GM12878 (cell line): ENCODE measurements at regions not wholly inside any gene's neighbourhood (a gene's known extent, or its start where the extent isn't known, plus 50 kb on each side); places are given as distances from the start of the nearest gene placed in this dataset.

Source experiments
- ATAC-seq: fragments of 200-7000 bp; cut with Tn5 transposase; 3 replicates; pipeline ENCODE4 v1.9.1; 2020; ENCODE audit warnings: mild to moderate bottlenecking, moderate library complexity
- BruUV-seq: library from RNA; stranded (reverse); fragments of 400-500 nt; replicated peaks from 2 replicates; lab custom pipeline; 2021; lab: Mats Ljungman, UMichigan
- CTCF ChIA-PET: fragments of 300-600 bp; sonication (Branson Sonifier 250); formaldehyde crosslinking; extraction: SDS; loops from one replicate; lab custom pipeline; 2021; ENCODE audit warnings: inconsistent platforms; lab: Yijun Ruan, JAX
- POLR2A ChIA-PET: fragments of 350-600 bp; formaldehyde crosslinking; extraction: SDS; loops from one replicate; lab custom pipeline; 2021; ENCODE audit warnings: inconsistent platforms; lab: Charles Lee
- RAD21 ChIA-PET: fragments of 300-600 bp; sonication (Branson Sonifier 250); formaldehyde crosslinking; loops from one replicate; lab custom pipeline; 2023; ENCODE audit warnings: antibody characterized with exemption; ENCODE audit not compliant: unreplicated experiment; lab: Charles Lee
- SMC1A ChIA-PET: fragments of 300-600 bp; sonication (Branson Sonifier 250); formaldehyde crosslinking; loops from one replicate; lab custom pipeline; 2023; ENCODE audit not compliant: unreplicated experiment, uncharacterized antibody; lab: Charles Lee
- DNase-seq: peaks from one replicate; pipeline ENCODE4 v3.0.0-alpha.2; 2011; ENCODE audit warnings: low read depth, low spot score
- FAIRE-seq: peaks from 3 replicates; lab custom pipeline; 2011; peaks lifted over from hg19 to GRCh38; lab: Jason Lieb, UNC
- H2AFZ ChIP-seq: 2 replicates; pipeline ENCODE4 v1.6.0; 2011; ENCODE audit warnings: low read depth, low read length, control low read depth; ENCODE audit not compliant: control insufficient read depth
- H3K27ac ChIP-seq: 2 replicates; pipeline ENCODE4 v1.5.1; 2011; ENCODE audit warnings: control low read depth; ENCODE audit not compliant: control insufficient read depth, insufficient read depth
- H3K27me3 ChIP-seq, 2 experiments: replicated peaks in 1 of 2; 2 replicates each; pipeline versions ENCODE4 v1.6.0 to v1.6.1; 2011; ENCODE audit warnings: low read length in 1 of 2; ENCODE audit not compliant: control insufficient read depth in 2 of 2, insufficient read depth in 2 of 2
- H3K36me3 ChIP-seq, 2 experiments: 2 replicates each; pipeline ENCODE4 v1.5.1; 2011; ENCODE audit warnings: low read length in 1 of 2; ENCODE audit not compliant: control insufficient read depth in 2 of 2, insufficient read depth in 2 of 2
- H3K4me1 ChIP-seq: 2 replicates; pipeline ENCODE4 v1.6.1; 2011; ENCODE audit warnings: mild to moderate bottlenecking, low read length, moderate library complexity, mixed read lengths; ENCODE audit not compliant: control insufficient read depth, insufficient read depth
- H3K4me2 ChIP-seq: 2 replicates; pipeline ENCODE4 v1.6.0; 2011; ENCODE audit warnings: control low read depth; ENCODE audit not compliant: control insufficient read depth, insufficient read depth
- H3K4me3 ChIP-seq: fragments of 200-600 bp; sonication (generic); 2 replicates; pipeline ENCODE4 v1.5.1; 2016
- H3K79me2 ChIP-seq: 2 replicates; pipeline ENCODE4 v1.6.0; 2011; ENCODE audit warnings: low read length; ENCODE audit not compliant: control insufficient read depth, insufficient read depth
- H3K9ac ChIP-seq: 2 replicates; pipeline ENCODE4 v1.8.0; 2011; ENCODE audit warnings: low read length, control low read depth, mixed read lengths; ENCODE audit not compliant: control insufficient read depth, insufficient read depth
- H3K9me3 ChIP-seq: replicated peaks from 3 replicates; pipeline ENCODE4 v1.5.1; 2011; ENCODE audit warnings: mild to moderate bottlenecking, low read length; ENCODE audit not compliant: control insufficient read depth, insufficient read depth
- H4K20me1 ChIP-seq: 2 replicates; pipeline ENCODE4 v1.6.0; 2011; ENCODE audit not compliant: control insufficient read depth, insufficient read depth
- CBFB ChIP-seq: IDR thresholded peaks from 2 replicates; pipeline ENCODE4 v1.6.1; 2016; ENCODE audit warnings: antibody characterized with exemption, low read depth
- CEBPB ChIP-seq, 2 experiments: fragments of 150-350 bp in 1 of 2; IDR thresholded peaks; 2 replicates each; pipeline ENCODE4 v1.6.1; 2012 to 2014; ENCODE audit warnings: low read depth in 2 of 2, low read length in 2 of 2, borderline replicate concordance in 1 of 2, inconsistent platforms in 1 of 2
- EED ChIP-seq: sonication (generic); IDR thresholded peaks from 2 replicates; pipeline ENCODE4 v1.6.1; 2016; ENCODE audit warnings: antibody characterized with exemption, low read depth
- EZH2 ChIP-seq: IDR thresholded peaks from 2 replicates; pipeline ENCODE4 v1.6.1; 2012; ENCODE audit warnings: low read depth, mild to moderate bottlenecking, control low read depth, inconsistent platforms, low read length, borderline replicate concordance; ENCODE audit not compliant: control insufficient read depth
- MTA2 ChIP-seq: fragments of 450-650 bp; IDR thresholded peaks from 2 replicates; pipeline ENCODE4 v1.6.1; 2016; ENCODE audit warnings: low read depth, mild to moderate bottlenecking, moderate library complexity
- NFIC ChIP-seq: IDR thresholded peaks from 2 replicates; pipeline ENCODE4 v1.6.1; 2012; ENCODE audit warnings: low read depth, mild to moderate bottlenecking, inconsistent platforms, low read length, moderate library complexity
- NFYA ChIP-seq: IDR thresholded peaks from 2 replicates; pipeline ENCODE4 v1.6.1; 2011; ENCODE audit warnings: low read depth, mild to moderate bottlenecking, low read length, improper control_type of control experiment, borderline replicate concordance
- NKRF ChIP-seq: fragments of 450-650 bp; conservative IDR thresholded peaks from 2 replicates; pipeline ENCODE4 v1.6.1; 2017; ENCODE audit warnings: mild to moderate bottlenecking, moderate library complexity
- NR2C1 ChIP-seq: fragments of 450-650 bp; IDR thresholded peaks from 2 replicates; pipeline ENCODE4 v1.6.1; 2017; ENCODE audit warnings: antibody characterized with exemption, mild to moderate bottlenecking, moderate library complexity
- PAX8 ChIP-seq: fragments of 450-650 bp; IDR thresholded peaks from 2 replicates; pipeline ENCODE4 v1.6.1; 2017; ENCODE audit warnings: mild to moderate bottlenecking, moderate library complexity
- POLR2AphosphoS2 ChIP-seq: IDR thresholded peaks from 2 replicates; pipeline ENCODE4 v1.6.1; 2011; ENCODE audit warnings: low read depth, mild to moderate bottlenecking, low read length, improper control_type of control experiment, moderate library complexity
- RB1 ChIP-seq: fragments of 450-650 bp; formaldehyde crosslinking; IDR thresholded peaks from 2 replicates; pipeline ENCODE4 v1.6.1; 2017; ENCODE audit warnings: mild to moderate bottlenecking, borderline replicate concordance
- RUNX3 ChIP-seq: IDR thresholded peaks from 2 replicates; pipeline ENCODE4 v1.6.1; 2012; ENCODE audit warnings: low read length, inconsistent platforms
- SMARCA5 ChIP-seq: fragments of 450-650 bp; IDR thresholded peaks from 2 replicates; pipeline ENCODE4 v1.6.1; 2017; ENCODE audit warnings: mild to moderate bottlenecking
- ZBED1 ChIP-seq: IDR thresholded peaks from 2 replicates; pipeline ENCODE4 v1.6.1; 2016; ENCODE audit warnings: borderline replicate concordance
- ZNF274 ChIP-seq: IDR thresholded peaks from one replicate; pipeline ENCODE4 v1.8.0; 2011; ENCODE audit not compliant: insufficient read length, insufficient read depth
- WGBS: methylation state at CpG from one replicate; pipeline ENCODE4 v1.1.6; 2016; ENCODE audit warnings: low lambda C conversion rate; ENCODE audit not compliant: insufficient replicate concordance, insufficient coverage; ENCODE audit errors: missing lambda C conversion rate; 5-methylcytosine and 5-hydroxymethylcytosine counted together
- in situ Hi-C: fragments of 300-500 bp; cut with MboI; formaldehyde crosslinking; loops from 9 replicates; pipeline ENCODE4 v1.14.3; 2018; ENCODE audit warnings: mixed read lengths
- intact Hi-C: fragments of 100-400 bp; cut with micrococcal nuclease; formaldehyde crosslinking; loops from one replicate; pipeline ENCODE4 v1.14.2; 2022; ENCODE audit not compliant: unreplicated experiment
- TF ChIP-seq, protein P1 (sequence below), 3 experiments: IDR thresholded peaks in 2 of 3; conservative IDR thresholded peaks in 1 of 3; 2 replicates each; pipeline ENCODE4 v1.5.1; 2011; ENCODE audit warnings: low read depth in 3 of 3, low read length in 3 of 3, mild to moderate bottlenecking in 3 of 3, control low read depth in 2 of 3, moderate library complexity in 2 of 3, inconsistent platforms in 1 of 3, mixed read lengths in 1 of 3; ENCODE audit not compliant: control insufficient read depth in 2 of 3, insufficient read depth in 1 of 3; ENCODE audit errors: extremely low read depth in 1 of 3
- TF ChIP-seq, protein P2 (sequence below): fragments of 450-650 bp; IDR thresholded peaks from 2 replicates; pipeline ENCODE4 v1.6.1; 2018; ENCODE audit warnings: borderline replicate concordance, mild to moderate bottlenecking; ENCODE audit not compliant: partially characterized antibody

GRCh38 chr11:70885281-70886231 lies 366.8 kb downstream of the SHANK2 start:
- TF ChIP-seq ZNF274: no peak
- no peak for TF ChIP-seq MTA2
- TF ChIP-seq, protein P1, sequence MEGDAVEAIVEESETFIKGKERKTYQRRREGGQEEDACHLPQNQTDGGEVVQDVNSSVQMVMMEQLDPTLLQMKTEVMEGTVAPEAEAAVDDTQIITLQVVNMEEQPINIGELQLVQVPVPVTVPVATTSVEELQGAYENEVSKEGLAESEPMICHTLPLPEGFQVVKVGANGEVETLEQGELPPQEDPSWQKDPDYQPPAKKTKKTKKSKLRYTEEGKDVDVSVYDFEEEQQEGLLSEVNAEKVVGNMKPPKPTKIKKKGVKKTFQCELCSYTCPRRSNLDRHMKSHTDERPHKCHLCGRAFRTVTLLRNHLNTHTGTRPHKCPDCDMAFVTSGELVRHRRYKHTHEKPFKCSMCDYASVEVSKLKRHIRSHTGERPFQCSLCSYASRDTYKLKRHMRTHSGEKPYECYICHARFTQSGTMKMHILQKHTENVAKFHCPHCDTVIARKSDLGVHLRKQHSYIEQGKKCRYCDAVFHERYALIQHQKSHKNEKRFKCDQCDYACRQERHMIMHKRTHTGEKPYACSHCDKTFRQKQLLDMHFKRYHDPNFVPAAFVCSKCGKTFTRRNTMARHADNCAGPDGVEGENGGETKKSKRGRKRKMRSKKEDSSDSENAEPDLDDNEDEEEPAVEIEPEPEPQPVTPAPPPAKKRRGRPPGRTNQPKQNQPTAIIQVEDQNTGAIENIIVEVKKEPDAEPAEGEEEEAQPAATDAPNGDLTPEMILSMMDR (IDR thresholded peaks at IDR 0.05 in 2 of 3, conservative IDR thresholded peaks at IDR 0.05 in 1 of 3; ENCODE audit: control insufficient read depth in 2 of 3, extremely low read depth in 1 of 3, insufficient read depth in 1 of 3, low read depth in 3 of 3, low read length in 3 of 3): no peak
- TF ChIP-seq CEBPB (IDR thresholded peaks at IDR 0.05; ENCODE audit: borderline replicate concordance in 1 of 2, low read depth in 2 of 2, low read length in 2 of 2): no peak
- no peak for TF ChIP-seq ZBED1
- TF ChIP-seq EZH2: no peak
- TF ChIP-seq RB1: no peak
- TF ChIP-seq, protein P2, sequence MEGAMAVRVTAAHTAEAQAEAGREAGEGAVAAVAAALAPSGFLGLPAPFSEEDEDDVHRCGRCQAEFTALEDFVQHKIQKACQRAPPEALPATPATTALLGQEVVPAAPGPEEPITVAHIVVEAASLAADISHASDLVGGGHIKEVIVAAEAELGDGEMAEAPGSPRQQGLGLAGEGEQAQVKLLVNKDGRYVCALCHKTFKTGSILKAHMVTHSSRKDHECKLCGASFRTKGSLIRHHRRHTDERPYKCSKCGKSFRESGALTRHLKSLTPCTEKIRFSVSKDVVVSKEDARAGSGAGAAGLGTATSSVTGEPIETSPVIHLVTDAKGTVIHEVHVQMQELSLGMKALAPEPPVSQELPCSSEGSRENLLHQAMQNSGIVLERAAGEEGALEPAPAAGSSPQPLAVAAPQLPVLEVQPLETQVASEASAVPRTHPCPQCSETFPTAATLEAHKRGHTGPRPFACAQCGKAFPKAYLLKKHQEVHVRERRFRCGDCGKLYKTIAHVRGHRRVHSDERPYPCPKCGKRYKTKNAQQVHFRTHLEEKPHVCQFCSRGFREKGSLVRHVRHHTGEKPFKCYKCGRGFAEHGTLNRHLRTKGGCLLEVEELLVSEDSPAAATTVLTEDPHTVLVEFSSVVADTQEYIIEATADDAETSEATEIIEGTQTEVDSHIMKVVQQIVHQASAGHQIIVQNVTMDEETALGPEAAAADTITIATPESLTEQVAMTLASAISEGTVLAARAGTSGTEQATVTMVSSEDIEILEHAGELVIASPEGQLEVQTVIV: no peak
- TF ChIP-seq CBFB: no peak
- no peak for TF ChIP-seq POLR2AphosphoS2
- no peak for TF ChIP-seq NFYA
- no peak for TF ChIP-seq SMARCA5
- TF ChIP-seq EED: no peak
- no peak for TF ChIP-seq PAX8
- no peak for TF ChIP-seq NKRF
- TF ChIP-seq NR2C1: no peak
- no peak for TF ChIP-seq NFIC
- TF ChIP-seq RUNX3: no peak
- in situ Hi-C loops (no loop called here), intact Hi-C loops (no loop called here)
- BruUV-seq: no TSS peak
- Histone ChIP-seq H3K4me3 (no peak overlapping the region), H3K36me3 (no peaks in the 10 kb centered on the region), H2AFZ (no peak overlapping the region), H3K4me2 (no peak overlapping the region), H3K9me3 (no peaks in the 10 kb centered on the region), H4K20me1 (no peaks in the 10 kb centered on the region), H3K27ac (no peak overlapping the region), H3K4me1 (no peaks in the 10 kb centered on the region), H3K9ac (no peak overlapping the region), H3K79me2 (no peaks in the 10 kb centered on the region), H3K27me3 (no peaks in the 10 kb centered on the region; a peak in 1 of 4 replicates)
- RAD21 ChIA-PET: no interaction called here
- no peak for FAIRE-seq
- CTCF ChIA-PET: no interaction called here
- no peak for ATAC-seq
- POLR2A ChIA-PET: no interaction called here
- SMC1A ChIA-PET: no interaction called here
- WGBS: 57% methylated on average over 35 of the region's 42 CpGs
- no peak for DNase-seq
